ENCODE measurements at regions not wholly inside any gene's neighbourhood (a gene's known extent, or its start where the extent isn't known, plus 50 kb on each side); places are given as distances from the start of the nearest gene placed in this dataset.

- Histone ChIP-seq H3K27me3 (no peaks in the 10 kb centered on the region), H3K9me3 (no peaks in the 10 kb centered on the region), H3K27ac (no peak overlapping the region), H3K4me3 (no peak overlapping the region), H3K4me1 (no peaks in the 10 kb centered on the region), H3K36me3 (no peaks in the 10 kb centered on the region)
- in situ Hi-C loops (cut with MboI; ENCODE audit: low sequenced_read_pairs in 4 of 4) = no loop called here
- TF ChIP-seq POLR2A (IDR thresholded peaks at IDR 0.05) (no peak), CTCF (IDR thresholded peaks at IDR 0.05 in 4 of 5, conservative IDR thresholded peaks at IDR 0.05 in 1 of 5) (no peak)
- intact Hi-C loops (cut with DNase I; ENCODE audit: low total_unique reads) = no loop called here
- no peak for DNase-seq
- no peak for ATAC-seq
Measured at GRCh38 chr5:174247301-174247700, 201.8 kb downstream of the NSG2 start.

- H3K4me3 ChIP-seq = no peak overlapping the region
- no peaks in the 10 kb centered on the region for H3K9me3 ChIP-seq
- intact Hi-C loops (cut with DNase I; ENCODE audit: low total_unique reads) = no loop called here
- TF ChIP-seq CTCF (IDR thresholded peaks at IDR 0.05 in 4 of 5, conservative IDR thresholded peaks at IDR 0.05 in 1 of 5) (no peak), POLR2A (IDR thresholded peaks at IDR 0.05) (no peak)
- H3K36me3 ChIP-seq = no peaks in the 10 kb centered on the region
- H3K27ac ChIP-seq = no peak overlapping the region
- no peaks in the 10 kb centered on the region for H3K4me1 ChIP-seq
- H3K27me3 ChIP-seq = no peaks in the 10 kb centered on the region
- in situ Hi-C loops (cut with MboI; ENCODE audit: low sequenced_read_pairs in 4 of 4) = no loop called here
- no peak for DNase-seq
- no peak for ATAC-seq
Measured at GRCh38 chr5:174251305-174252000, 205.9 kb downstream of the NSG2 start.

DNA sequence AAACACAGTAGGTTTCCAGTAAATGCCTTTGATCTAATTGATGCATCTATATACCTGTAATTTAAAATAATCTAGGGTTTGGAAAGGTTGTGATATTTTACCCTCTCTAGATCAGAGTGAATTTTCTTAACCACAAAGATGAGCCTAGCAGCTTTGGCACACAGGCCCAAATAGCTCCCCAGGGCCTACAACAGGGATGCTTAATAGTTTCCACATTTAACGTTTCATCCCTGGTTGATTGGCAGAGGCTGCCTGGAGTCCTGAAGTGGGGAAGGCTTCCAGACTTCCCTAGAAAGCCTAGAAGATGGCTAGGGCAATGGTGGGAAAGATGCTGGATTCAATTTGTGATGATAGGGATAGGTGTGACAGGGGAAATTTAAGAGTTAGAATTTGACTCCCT lies 206.6 kb downstream of the NSG2 start:
- no peaks in the 10 kb centered on the region for H3K27me3 ChIP-seq
- H3K4me3 ChIP-seq = no peak overlapping the region
- intact Hi-C loops (cut with DNase I; ENCODE audit: low total_unique reads) = no loop called here
- TF ChIP-seq POLR2A (IDR thresholded peaks at IDR 0.05) = no peak
- no peak for TF ChIP-seq CTCF (IDR thresholded peaks at IDR 0.05 in 4 of 5, conservative IDR thresholded peaks at IDR 0.05 in 1 of 5)
- H3K27ac ChIP-seq = no peak overlapping the region
- in situ Hi-C loops (cut with MboI; ENCODE audit: low sequenced_read_pairs in 4 of 4) = no loop called here
- no peaks in the 10 kb centered on the region for H3K9me3 ChIP-seq
- ATAC-seq = no peak
- no peaks in the 10 kb centered on the region for H3K36me3 ChIP-seq
- DNase-seq = no peak
- H3K4me1 ChIP-seq = no peaks in the 10 kb centered on the region

DNA sequence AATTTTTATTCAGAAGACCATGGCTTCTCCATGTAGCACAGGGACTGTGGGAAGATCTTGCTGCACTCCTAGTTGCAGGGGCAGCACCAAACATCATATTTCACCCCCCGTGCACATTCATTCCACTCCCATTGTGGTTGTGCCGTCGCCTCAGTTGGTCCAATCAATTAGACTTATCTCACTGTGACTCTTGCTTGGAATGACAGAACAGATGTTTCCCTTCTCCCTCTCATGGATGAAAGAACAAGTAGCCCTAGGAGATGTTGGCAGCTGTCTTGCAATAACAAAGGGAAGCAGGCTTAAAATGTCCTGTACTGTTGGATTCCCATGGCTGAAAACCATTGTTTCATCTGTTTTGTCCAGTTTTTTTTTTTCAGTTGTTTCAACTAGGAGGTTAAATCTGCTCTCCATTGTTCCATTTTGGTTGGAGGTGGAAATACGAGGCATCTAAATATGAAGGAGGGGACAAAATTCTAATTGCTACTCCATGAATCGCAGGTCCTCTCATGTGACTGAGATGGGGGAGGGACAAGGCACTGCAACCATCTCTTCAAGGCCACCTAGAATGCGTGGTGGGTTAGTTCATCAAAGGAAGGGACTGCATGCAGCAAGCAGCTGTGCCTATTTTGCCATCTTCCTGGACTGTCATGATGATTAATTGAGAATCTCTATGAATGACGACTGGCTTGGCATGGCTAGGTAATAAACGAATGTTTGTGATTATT lies 214.4 kb downstream of the NSG2 start:
- in situ Hi-C loops (cut with MboI; ENCODE audit: low sequenced_read_pairs in 4 of 4) = no loop called here
- Histone ChIP-seq H3K9me3 (no peaks in the 10 kb centered on the region), H3K27ac (no peak overlapping the region), H3K4me1 (no peaks in the 10 kb centered on the region), H3K4me3 (no peak overlapping the region), H3K27me3 (peaks cover 0 to 5% (median 0%) of the 10 kb centered on the region in 3 donors), H3K36me3 (no peaks in the 10 kb centered on the region)
- intact Hi-C loops (cut with DNase I; ENCODE audit: low total_unique reads) = no loop called here
- no peak for TF ChIP-seq POLR2A (IDR thresholded peaks at IDR 0.05)
- no peak for TF ChIP-seq CTCF (IDR thresholded peaks at IDR 0.05 in 4 of 5, conservative IDR thresholded peaks at IDR 0.05 in 1 of 5)
- DNase-seq (no peak), ATAC-seq (no peak)

Measured in gastrocnemius medialis (tissue), 4 donors.